NCI-H460 (cell line): ENCODE measurements at regions not wholly inside any gene's neighbourhood (a gene's known extent, or its start where the extent isn't known, plus 50 kb on each side); places are given as distances from the start of the nearest gene placed in this dataset.

ENCODE experiments used
- DNase-seq: peaks from one replicate; pipeline ENCODE4 v3.0.0-alpha.2; 2016; ENCODE audit warnings: low read depth; ENCODE audit errors: extremely low read depth

- DNase-seq, result no peak
Measured at GRCh38 chr12:34361721-34362316, 339.5 kb downstream of the ALG10 start.

GRCh38 chr12:34363050-34363673, 340.9 kb downstream of the ALG10 start:
- no peak for DNase-seq

- no peak for DNase-seq
Measured at GRCh38 chr12:34368079-34368478, 345.8 kb downstream of the ALG10 start.

GRCh38 chr12:34371050-34371449, 348.8 kb downstream of the ALG10 start:
- DNase-seq, result no peak

GRCh38 chr12:34372003-34372402, 349.7 kb downstream of the ALG10 start:
- DNase-seq, result no peak

- DNase-seq, result no peak
Measured at GRCh38 chr12:34373926-34374325, 351.6 kb downstream of the ALG10 start.

- no peak for DNase-seq
Measured at GRCh38 chr12:34376133-34376799, 354.0 kb downstream of the ALG10 start.

- no peak for DNase-seq
Measured at GRCh38 chr12:34377243-34378035, 355.1 kb downstream of the ALG10 start.

- no peak for DNase-seq
Measured at GRCh38 chr12:34379142-34379541, 356.8 kb downstream of the ALG10 start.

GRCh38 chr12:34384693-34385092, 362.4 kb downstream of the ALG10 start:
- no peak for DNase-seq

GRCh38 chr12:34386016-34386415, 363.7 kb downstream of the ALG10 start:
- DNase-seq, result no peak

- DNase-seq, result no peak
Measured at GRCh38 chr12:34386621-34387255, 364.4 kb downstream of the ALG10 start.

- no peak for DNase-seq
Measured at GRCh38 chr12:34387711-34388635, 365.7 kb downstream of the ALG10 start.

- DNase-seq, result no peak
Measured at GRCh38 chr12:34388636-34389377, 366.5 kb downstream of the ALG10 start.

GRCh38 chr12:34389378-34390170, 367.3 kb downstream of the ALG10 start:
- no peak for DNase-seq

- DNase-seq, result no peak
Measured at GRCh38 chr12:34390171-34390841, 368.0 kb downstream of the ALG10 start.

GRCh38 chr12:34390846-34391700, 368.8 kb downstream of the ALG10 start:
- DNase-seq, result no peak
